GM18502 (cell line): ENCODE measurements at regions not wholly inside any gene's neighbourhood (a gene's known extent, or its start where the extent isn't known, plus 50 kb on each side); places are given as distances from the start of the nearest gene placed in this dataset.

Source experiments
- ATAC-seq: cut with Tn5 transposase; IDR thresholded peaks from one replicate; pipeline ENCODE4 v1.9.1; 2021; ENCODE audit warnings: mild to moderate bottlenecking; ENCODE audit not compliant: unreplicated experiment, poor library complexity

DNA sequence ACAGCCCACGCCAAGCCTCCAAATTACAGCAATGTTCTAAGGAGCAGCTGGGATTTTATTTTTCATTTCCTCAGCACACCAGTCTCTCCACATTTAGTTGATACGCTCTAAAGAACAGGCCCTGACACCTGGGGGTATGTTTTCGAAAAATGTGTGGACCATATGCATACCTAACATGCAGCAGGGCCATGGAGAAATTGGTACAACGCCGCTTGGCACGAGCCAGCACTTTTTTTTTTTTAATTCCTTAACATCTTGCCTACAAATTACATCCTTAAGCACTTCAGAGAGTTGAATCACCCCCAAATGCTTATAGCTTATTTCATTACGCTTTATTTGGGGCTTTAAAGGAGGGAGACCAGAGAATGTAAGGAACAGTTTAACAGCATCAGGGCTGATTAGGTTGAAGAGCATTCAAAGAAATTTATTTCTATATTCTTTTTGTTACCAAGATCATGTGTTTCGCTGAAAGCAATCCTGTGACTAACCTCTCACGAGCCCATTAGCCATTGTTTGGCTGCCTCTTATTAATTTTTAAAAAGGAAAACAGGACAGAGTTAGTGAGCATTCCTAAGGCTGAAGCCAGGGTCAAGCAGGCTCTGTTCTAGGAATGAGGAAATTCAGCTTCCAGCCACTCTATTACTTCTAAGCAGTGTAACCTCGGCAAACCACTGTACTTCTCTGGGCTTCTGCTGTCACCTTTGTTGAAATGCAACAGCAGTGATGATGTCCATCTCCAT is 173.8 kb downstream of the ACTL7B start:
- ATAC-seq: no peak

DNA sequence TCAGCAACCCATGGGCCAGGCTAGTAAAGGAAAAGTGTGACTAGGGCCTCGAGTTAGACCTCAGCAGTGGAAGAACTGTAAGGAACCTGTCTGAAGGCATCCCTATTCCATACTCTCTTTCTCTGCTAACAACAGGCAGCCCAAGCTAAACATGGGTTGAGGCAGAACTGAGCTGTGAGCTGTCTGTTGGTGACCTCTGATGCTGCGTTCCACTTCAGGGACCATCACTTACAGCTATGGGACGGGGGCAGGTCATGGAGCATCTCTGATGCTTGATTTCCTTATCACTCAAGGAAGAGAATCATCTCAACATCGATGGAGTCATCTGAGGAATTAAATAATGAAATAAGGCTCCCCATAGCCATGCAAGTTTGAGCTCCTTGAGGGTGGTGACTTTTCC is 174.8 kb downstream of the ACTL7B start:
- no peak for ATAC-seq

DNA sequence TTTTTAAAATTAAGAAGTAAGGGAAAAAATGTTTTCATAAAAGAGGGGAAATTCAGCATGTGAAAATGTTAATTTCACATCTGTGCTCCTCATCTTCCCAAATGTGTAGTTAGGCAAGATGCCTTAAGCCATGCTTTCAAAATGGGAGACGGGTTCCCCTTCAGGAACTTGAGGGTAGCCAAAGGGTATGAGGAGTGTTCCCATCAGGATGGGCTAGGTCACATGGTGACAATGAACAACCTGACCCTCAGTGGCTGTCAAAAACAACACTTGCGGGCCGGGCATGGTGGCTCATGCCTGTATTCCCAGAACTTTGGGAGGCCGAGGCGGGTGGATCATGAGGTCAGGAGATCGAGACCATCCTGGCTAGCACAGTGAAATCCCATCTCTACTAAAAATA is 178.0 kb downstream of the ACTL7B start:
- ATAC-seq: no peak

DNA sequence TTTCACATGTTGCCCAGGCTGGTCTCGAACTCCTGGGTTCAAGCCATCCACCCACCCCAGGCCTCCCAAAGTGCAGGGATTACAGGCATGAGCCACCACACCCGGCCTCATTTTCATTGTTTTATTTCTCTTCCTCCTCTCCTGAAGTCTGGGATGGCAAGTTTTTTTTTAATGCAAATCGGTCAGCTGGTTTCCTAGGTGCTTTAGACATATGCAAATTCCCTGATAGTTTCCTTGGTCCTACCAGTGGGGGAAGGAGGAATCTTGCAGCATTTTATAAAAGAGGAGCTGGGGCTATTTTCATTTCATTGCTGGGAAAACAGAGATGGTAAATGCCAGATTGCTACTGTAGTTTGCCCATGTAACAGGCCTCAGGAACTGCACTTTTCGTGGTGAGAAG is 179.4 kb downstream of the ACTL7B start:
- ATAC-seq: no peak

- ATAC-seq: no peak
These were observed 180.1 kb downstream of the ACTL7B start for GRCh38 chr9:108675708-108676107.

GRCh38 chr9:108674766-108675530 is 180.8 kb downstream of the ACTL7B start:
- no peak for ATAC-seq

DNA sequence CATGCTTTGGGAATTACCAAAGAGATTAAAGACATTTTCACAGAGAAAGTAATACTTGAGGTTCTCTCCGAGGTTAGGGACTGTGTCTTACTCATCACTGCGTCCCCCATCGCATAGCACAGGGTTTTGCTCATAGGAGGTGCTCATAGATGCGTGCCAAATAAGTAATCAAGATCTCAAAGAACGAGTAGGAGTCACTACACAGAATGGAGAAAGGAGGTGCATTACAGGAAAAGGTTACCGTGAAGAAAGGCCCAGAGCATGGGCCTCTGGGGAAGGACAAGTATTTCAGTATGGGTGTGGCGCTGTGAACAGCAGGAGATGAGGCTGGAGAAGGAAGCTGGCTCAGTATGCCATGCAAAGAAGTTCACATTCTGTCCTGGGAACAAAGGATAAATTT is 182.4 kb downstream of the ACTL7B start:
- ATAC-seq: no peak

DNA sequence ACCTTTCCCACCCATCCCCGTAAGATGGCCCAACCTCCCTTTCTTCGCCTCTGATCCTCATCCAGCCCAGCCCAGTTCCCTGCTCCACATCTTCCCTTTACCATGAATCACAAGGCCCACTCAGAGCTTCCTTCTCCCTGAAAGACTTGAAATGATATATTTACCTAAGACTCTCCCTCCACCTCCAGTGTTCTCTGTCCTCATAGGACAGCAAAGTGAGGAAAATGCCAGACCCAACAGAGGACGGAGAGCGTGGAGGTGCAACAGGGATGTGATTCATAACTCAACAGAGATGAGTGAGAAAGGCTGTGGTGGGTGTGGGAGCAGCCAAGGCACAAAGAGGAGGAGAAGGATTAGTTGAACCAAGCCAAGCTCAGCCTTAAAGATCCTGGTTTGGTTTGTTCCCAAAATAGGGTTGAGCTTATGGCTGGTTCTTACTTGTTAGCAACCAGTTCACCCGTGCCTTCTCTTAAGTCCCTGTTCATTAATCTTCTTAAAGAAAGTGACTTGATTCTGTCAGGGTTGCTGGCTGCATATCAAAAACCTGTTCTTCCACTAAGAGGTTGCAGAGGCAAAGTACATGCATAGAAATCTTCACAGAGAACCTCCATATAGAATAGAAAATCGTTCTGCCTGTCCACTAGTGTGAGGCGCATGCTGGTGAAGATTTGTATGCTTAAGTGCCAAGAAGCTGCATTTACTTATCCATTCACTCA is 183.2 kb downstream of the ACTL7B start:
- ATAC-seq: no peak

DNA sequence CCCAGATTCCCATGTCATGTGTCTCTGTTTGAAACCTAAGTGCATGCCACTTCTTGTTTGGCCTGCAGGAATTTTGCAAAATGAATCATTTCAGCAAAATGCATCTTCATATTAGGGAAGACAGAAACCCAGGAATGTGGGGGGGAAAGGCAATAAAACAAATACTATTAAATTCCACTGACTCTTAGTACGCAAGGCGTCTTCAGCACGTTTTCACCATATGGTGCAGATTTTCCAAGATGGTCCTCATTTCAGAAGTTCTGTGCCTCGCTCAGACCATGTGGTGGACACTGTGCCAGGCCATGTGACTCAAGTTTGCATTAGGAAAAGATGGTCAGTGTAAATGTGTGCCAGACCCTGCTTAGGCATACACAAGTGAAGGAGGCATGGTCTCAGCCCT is 184.0 kb downstream of the ACTL7B start:
- no peak for ATAC-seq

- no peak for ATAC-seq
These were observed 184.6 kb downstream of the ACTL7B start for GRCh38 chr9:108671176-108671575.

DNA sequence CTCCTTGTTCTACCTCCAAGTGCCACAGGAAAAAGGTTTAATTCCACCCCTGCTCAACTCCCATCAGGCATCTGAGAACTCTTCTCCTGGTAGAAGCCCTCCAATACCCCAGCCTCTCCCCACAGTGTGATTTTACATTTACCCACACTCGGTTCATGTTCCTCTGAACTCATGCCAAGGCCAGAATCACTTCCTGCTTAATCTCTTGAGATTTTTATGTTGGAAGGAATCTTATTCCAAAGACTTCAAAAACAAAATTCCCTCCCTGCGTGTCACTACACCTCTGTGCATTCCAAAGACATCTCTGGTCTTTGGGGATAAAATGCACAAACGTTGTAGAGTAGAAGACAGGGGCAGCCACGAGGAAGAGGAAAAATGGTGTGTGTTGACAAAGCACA is 186.8 kb downstream of the ACTL7B start:
- no peak for ATAC-seq

GRCh38 chr9:108668191-108668937 is 187.4 kb downstream of the ACTL7B start:
- ATAC-seq: no peak

GRCh38 chr9:108666240-108666784 is 189.5 kb downstream of the ACTL7B start:
- ATAC-seq: no peak

GRCh38 chr9:108665521-108666239 is 190.1 kb downstream of the ACTL7B start:
- ATAC-seq: no peak

GRCh38 chr9:108664309-108665255 is 191.2 kb downstream of the ACTL7B start:
- ATAC-seq: no peak

GRCh38 chr9:108663422-108663821 is 192.4 kb downstream of the ACTL7B start:
- no peak for ATAC-seq

DNA sequence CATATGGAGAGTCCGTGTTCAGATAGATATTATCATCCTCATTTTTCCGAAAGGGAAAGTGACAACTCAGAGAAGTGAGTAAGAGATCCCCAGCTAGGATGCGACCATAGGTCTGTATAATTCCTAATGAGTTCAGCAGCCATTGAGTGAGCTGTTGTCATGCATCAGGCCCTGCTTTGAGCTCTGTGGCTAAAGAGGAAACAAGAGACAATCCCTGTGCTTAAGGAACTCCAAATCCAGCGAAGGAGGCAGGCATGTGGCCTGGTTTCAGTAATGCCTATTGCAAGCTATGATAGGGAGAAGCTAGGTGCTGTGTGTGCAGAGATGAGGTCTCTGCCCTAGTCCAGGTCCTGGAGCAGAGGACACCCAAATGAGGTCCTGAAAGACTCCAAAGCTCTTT is 192.8 kb downstream of the ACTL7B start:
- ATAC-seq: no peak

GRCh38 chr9:108662091-108662875 is 193.5 kb downstream of the ACTL7B start:
- ATAC-seq: no peak
